GM12874 (cell line): ENCODE measurements at regions not wholly inside any gene's neighbourhood (a gene's known extent, or its start where the extent isn't known, plus 50 kb on each side); places are given as distances from the start of the nearest gene placed in this dataset.

ENCODE experiments used
- TF ChIP-seq, protein P1 (sequence below): IDR thresholded peaks from 2 replicates; pipeline ENCODE4 v1.5.1; 2011; ENCODE audit warnings: low read depth, mild to moderate bottlenecking, control low read depth, low read length, moderate library complexity; ENCODE audit not compliant: insufficient read depth

DNA sequence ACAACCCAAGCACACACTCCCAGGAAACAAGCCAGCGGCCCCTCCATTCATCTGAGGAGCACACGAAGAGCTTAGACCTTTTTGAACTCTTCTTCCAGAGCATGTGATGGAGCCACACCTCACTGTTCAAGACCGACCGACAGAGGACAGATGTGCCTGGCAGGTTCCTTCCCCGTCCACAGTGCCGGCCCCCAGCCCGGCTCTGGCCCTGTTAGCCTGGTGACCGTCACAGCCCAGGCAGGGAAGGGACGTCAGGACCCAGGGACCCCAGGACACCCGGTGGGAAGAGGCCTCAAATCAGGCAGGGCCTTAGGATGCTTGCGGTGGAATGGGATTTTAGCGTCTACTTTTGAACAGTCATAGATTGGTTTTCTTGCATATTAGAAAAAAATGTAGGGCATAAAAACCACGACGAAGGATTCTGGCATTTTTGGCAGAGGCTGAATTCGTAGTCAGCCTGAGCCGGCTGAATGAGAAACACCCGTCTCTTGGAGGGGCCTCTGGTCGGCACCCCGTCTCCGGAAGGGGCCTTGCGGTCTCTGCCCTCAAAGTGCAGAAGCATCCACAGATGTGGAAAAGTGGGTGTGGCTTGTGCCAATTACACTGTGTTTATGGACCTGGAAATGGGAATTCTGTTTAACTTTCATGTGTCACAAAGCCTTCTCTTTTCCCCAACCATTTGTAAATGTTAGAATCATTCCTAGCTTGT is 79.3 kb downstream of the SIK1 start:
- TF ChIP-seq, protein P1, sequence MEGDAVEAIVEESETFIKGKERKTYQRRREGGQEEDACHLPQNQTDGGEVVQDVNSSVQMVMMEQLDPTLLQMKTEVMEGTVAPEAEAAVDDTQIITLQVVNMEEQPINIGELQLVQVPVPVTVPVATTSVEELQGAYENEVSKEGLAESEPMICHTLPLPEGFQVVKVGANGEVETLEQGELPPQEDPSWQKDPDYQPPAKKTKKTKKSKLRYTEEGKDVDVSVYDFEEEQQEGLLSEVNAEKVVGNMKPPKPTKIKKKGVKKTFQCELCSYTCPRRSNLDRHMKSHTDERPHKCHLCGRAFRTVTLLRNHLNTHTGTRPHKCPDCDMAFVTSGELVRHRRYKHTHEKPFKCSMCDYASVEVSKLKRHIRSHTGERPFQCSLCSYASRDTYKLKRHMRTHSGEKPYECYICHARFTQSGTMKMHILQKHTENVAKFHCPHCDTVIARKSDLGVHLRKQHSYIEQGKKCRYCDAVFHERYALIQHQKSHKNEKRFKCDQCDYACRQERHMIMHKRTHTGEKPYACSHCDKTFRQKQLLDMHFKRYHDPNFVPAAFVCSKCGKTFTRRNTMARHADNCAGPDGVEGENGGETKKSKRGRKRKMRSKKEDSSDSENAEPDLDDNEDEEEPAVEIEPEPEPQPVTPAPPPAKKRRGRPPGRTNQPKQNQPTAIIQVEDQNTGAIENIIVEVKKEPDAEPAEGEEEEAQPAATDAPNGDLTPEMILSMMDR = no peak

GRCh38 chr21:43346551-43346950 is 80.4 kb downstream of the SIK1 start:
- TF ChIP-seq, protein P1 = no peak

DNA sequence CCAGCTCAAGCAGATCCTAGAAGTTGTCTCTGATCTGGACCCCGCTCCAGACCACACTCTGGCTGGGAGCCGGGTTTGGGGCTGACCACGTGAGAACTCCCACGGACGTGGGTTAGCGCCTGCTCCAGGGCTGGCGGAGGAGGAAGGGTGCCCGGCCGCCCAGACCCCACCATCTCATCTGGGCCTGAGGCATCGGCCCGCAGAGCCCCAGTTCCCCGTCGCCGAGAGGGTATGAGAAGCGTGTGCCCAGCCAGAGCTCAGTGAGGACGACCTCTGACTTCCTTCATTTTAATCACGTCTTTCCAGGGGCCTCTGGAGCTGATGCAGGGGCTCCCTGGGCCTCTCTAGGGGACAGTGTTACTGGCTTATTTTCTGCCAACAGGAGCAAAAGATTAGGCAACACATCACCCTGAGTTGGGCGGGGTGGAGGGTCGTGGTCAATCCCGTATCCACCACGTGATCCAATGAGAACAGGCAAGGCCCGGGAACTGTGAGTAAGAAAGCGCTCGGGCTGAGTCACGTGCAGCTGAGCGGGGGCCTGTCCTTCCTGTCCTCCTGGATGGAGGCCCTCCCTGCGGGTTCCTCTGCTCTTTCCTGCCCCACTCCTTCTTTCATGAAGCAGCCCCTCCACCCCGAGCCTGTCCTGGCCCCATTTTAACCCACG is 81.1 kb downstream of the SIK1 start:
- TF ChIP-seq, protein P1 = no peak

GRCh38 chr21:43345046-43345745 is 81.7 kb downstream of the SIK1 start:
- TF ChIP-seq, protein P1 = no peak

DNA sequence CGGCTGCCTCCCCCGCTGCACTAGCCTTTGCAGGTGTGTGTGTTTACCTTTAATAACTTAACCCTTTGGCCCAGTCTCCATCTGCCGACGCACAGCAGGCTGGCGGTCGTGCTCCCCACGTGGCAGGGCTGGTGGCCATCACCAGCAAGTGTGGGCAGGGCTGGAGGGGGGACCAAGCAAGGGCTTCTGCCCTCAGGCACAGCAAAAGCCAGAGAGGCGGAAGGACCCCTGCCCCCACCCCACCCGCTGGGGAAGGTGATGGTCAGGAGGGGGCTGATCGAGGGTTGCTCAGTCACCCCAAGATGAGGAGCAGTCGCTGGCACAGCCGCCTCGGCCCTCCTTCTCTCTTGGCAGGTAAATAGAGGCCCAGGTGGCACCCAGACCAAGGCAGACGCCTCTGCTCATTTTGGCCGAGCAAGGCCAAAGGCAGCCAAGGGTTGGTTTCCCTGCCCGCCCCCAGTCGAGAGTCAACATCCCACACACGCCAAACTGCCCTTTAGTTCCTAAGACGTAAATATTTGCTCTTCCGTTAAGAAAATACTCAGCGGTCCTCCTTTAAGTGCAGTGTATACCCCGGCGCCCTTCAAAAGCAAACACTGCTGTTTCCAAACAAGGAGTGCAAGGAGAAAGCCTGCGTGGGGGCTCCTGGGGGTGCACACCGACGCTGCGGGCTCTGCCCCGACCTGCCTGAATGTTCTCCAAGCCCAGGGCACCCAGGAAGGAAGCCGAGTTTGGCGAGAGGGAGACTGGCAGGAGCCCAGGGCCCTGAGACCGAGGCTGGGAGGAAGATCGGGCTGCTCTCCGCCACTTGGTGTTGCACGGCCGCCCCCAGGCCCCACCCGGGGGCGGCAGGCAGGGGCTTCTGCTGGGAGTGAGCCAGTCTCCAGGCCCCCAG is 82.7 kb downstream of the SIK1 start:
- TF ChIP-seq, protein P1 = no peak

DNA sequence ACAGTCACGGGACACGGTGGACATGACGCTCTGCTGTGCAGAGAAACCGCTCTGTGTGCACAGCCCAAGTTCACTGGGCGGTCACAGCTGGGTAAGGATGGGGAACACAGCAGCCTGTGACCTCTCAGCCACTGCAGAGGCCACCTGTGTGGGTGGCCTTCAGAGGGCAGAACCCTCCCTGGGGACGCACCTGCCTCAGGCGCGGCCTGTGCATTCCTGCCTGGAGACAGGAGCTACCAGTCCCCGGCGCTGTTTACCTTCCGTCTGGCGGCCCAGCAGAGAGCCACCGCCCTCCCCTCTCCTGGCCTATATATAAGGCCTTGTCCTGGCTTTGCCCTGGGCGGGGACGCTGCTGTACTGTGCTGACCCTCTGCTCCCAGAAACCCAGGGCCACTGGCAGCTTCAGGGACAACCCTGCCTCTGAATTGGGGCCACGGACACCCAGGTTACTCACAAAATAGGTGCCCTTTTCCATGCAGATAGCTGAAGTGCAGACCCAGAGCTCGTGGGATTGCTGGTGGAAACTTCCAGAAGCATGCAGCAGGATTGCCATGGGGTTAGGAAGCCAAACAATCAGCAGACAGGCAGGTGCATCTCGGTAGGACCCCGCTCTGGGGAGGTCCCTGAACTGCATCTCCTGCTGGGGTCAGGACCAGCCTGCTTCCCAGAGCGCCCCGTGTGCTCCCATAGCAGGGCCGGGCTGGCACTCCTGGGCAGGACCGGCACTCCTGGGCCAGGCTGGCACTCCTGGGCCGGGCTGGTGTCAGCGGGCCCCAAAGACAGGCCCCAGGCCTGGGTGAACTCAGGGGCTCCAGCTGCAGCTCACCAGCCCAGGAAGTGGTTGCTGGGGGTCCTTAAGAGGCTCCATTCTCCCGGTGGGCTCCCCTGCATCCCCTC is 83.6 kb downstream of the SIK1 start:
- TF ChIP-seq, protein P1 = no peak
